Right lobe of liver (tissue), 6 donors: ENCODE measurements at regions not wholly inside any gene's neighbourhood (a gene's known extent, or its start where the extent isn't known, plus 50 kb on each side); places are given as distances from the start of the nearest gene placed in this dataset.

Source experiments
- ATAC-seq, 4 donors: fragments of 200-7000 bp; cut with Tn5 transposase; one replicate each; pipeline ENCODE4 v1.9.1; 2020; ENCODE audit warnings: mild to moderate bottlenecking in 4 of 4, moderate library complexity in 4 of 4
- DNase-seq, 3 donors: peaks; one replicate each; pipeline ENCODE4 v3.0.0-alpha.2; 2020
- H3K27ac ChIP-seq, 3 donors: fragments of 200-600 bp; one replicate each; pipeline ENCODE4 v1.8.0; 2022
- H3K27me3 ChIP-seq, 2 donors: fragments of 200-600 bp; one replicate each; pipeline ENCODE4 v1.8.0; 2022
- H3K36me3 ChIP-seq, 4 donors: fragments of 200-600 bp; sonication (generic) in 1 of 4; one replicate each; pipeline versions ENCODE4 v1.5.1 to v1.8.0; 2017 to 2022; ENCODE audit warnings: control low read depth in 1 of 4
- H3K4me1 ChIP-seq, 4 donors: fragments of 200-600 bp; sonication (generic) in 1 of 4; one replicate each; pipeline versions ENCODE4 v1.5.1 to v1.8.0; 2017 to 2022; ENCODE audit warnings: control low read depth in 1 of 4
- H3K4me3 ChIP-seq, 3 donors: fragments of 200-600 bp; one replicate each; pipeline ENCODE4 v1.8.0; 2022
- H3K9me3 ChIP-seq, 4 donors: fragments of 200-600 bp; sonication (generic) in 1 of 4; one replicate each; pipeline versions ENCODE4 v1.5.1 to v1.8.0; 2017 to 2022; ENCODE audit warnings: control low read depth in 1 of 4
- CTCF ChIP-seq, 4 donors: fragments of 200-600 bp in 3 of 4; fragments of 450-650 bp in 1 of 4; IDR thresholded peaks; one replicate each; pipeline versions ENCODE4 v1.5.1 to v1.8.0; 2016 to 2022; ENCODE audit warnings: antibody characterized with exemption in 4 of 4, mild to moderate bottlenecking in 2 of 4
- POLR2A ChIP-seq: fragments of 450-650 bp; IDR thresholded peaks from one replicate; pipeline ENCODE4 v1.6.1; 2017; ENCODE audit warnings: antibody characterized with exemption, mild to moderate bottlenecking
- WGBS: methylation state at CpG from one replicate; pipeline ENCODE4 v1.1.6; 2018; ENCODE audit warnings: low coverage, low lambda C conversion rate; ENCODE audit not compliant: insufficient coverage; ENCODE audit errors: missing lambda C conversion rate; 5-methylcytosine and 5-hydroxymethylcytosine counted together
- intact Hi-C, 2 donors: fragments of 100-400 bp; cut with DNase I; formaldehyde crosslinking; loops; one replicate each; pipeline versions ENCODE4 v1.11.2 to v1.14.1; 2022
- donor health status: DM: no; HTN: yes; CAD: no.
- donor health status: DM: no; HTN: no; CAD: no.
- donor health status: DM: no; HTN: no; CAD: no.
- donor health status: DM: no; HTN: yes; CAD: no.
- donor health status: DM: no; HTN: yes; CAD: no.

GRCh38 chr22:48112687-48113521 is 1350.5 kb downstream of the TBC1D22A start:
- no peaks in the 10 kb centered on the region for H3K27me3 ChIP-seq
- peaks cover 0 to 6% (median 0%) of the 10 kb centered on the region in 4 donors for H3K9me3 ChIP-seq
- TF ChIP-seq CTCF (IDR thresholded peaks at IDR 0.05) = no peak
- TF ChIP-seq POLR2A = no peak
- intact Hi-C loops = no loop called here
- H3K36me3 ChIP-seq = no peaks in the 10 kb centered on the region
- H3K4me3 ChIP-seq = no peak overlapping the region
- 40% methylated on average over 6 of the region's 8 CpGs for WGBS
- H3K4me1 ChIP-seq = no peaks in the 10 kb centered on the region
- no peak overlapping the region for H3K27ac ChIP-seq
- DNase-seq (no peak), ATAC-seq (no peak)

- intact Hi-C loops = no loop called here
- ATAC-seq = no peak
- peaks cover 0 to 6% (median 0%) of the 10 kb centered on the region in 4 donors for H3K9me3 ChIP-seq
- no peak overlapping the region for H3K4me3 ChIP-seq
- no peak overlapping the region for H3K27ac ChIP-seq
- H3K4me1 ChIP-seq = no peaks in the 10 kb centered on the region
- no CpG with 5 or more reads among the region's 6 CpGs for WGBS
- H3K27me3 ChIP-seq = no peaks in the 10 kb centered on the region
- no peak for DNase-seq
- no peaks in the 10 kb centered on the region for H3K36me3 ChIP-seq
- TF ChIP-seq CTCF (IDR thresholded peaks at IDR 0.05) (no peak), POLR2A (no peak)
These were observed 1344.3 kb downstream of the TBC1D22A start for GRCh38 chr22:48106715-48107259.

- intact Hi-C loops = no loop called here
- ATAC-seq (no peak), DNase-seq (no peak)
- Histone ChIP-seq H3K4me1 (no peaks in the 10 kb centered on the region), H3K27ac (no peak overlapping the region), H3K27me3 (no peaks in the 10 kb centered on the region), H3K36me3 (no peaks in the 10 kb centered on the region), H3K9me3 (peaks cover 0 to 6% (median 0%) of the 10 kb centered on the region in 4 donors), H3K4me3 (no peak overlapping the region)
- 48% methylated on average over 11 of the region's 11 CpGs for WGBS
- no peak for TF ChIP-seq CTCF (IDR thresholded peaks at IDR 0.05)
- TF ChIP-seq POLR2A = no peak
These were observed 1343.8 kb downstream of the TBC1D22A start for GRCh38 chr22:48106215-48106614.

GRCh38 chr22:48105259-48105658 is 1342.8 kb downstream of the TBC1D22A start:
- WGBS = 27% methylated on average over 6 of the region's 9 CpGs
- Histone ChIP-seq H3K27me3 (no peaks in the 10 kb centered on the region), H3K27ac (no peak overlapping the region), H3K9me3 (peaks cover 0 to 2% (median 0%) of the 10 kb centered on the region in 4 donors), H3K4me3 (no peak overlapping the region), H3K36me3 (no peaks in the 10 kb centered on the region), H3K4me1 (no peaks in the 10 kb centered on the region)
- ATAC-seq = no peak
- intact Hi-C loops = no loop called here
- no peak for DNase-seq
- TF ChIP-seq POLR2A (no peak), CTCF (IDR thresholded peaks at IDR 0.05) (no peak)
